HG03442 (cell line): ENCODE measurements at regions not wholly inside any gene's neighbourhood (a gene's known extent, or its start where the extent isn't known, plus 50 kb on each side); places are given as distances from the start of the nearest gene placed in this dataset.
"Not testable (repeated sequence)": the region's sequence is repeated elsewhere in the genome, so short reads cannot be mapped to it uniquely, and the experiment has no call there.

ENCODE experiments used
- ATAC-seq: cut with Tn5 transposase; IDR thresholded peaks from one replicate; pipeline ENCODE4 v1.9.1; 2021; ENCODE audit warnings: mild to moderate bottlenecking, moderate library complexity; ENCODE audit not compliant: unreplicated experiment

- no peak for ATAC-seq
These were observed 52.2 kb downstream of the CALML3 start for GRCh38 chr10:5576780-5577624.

- ATAC-seq = not testable (repeated sequence)
These were observed 55.3 kb downstream of the CALML3 start for GRCh38 chr10:5580038-5580428.

DNA sequence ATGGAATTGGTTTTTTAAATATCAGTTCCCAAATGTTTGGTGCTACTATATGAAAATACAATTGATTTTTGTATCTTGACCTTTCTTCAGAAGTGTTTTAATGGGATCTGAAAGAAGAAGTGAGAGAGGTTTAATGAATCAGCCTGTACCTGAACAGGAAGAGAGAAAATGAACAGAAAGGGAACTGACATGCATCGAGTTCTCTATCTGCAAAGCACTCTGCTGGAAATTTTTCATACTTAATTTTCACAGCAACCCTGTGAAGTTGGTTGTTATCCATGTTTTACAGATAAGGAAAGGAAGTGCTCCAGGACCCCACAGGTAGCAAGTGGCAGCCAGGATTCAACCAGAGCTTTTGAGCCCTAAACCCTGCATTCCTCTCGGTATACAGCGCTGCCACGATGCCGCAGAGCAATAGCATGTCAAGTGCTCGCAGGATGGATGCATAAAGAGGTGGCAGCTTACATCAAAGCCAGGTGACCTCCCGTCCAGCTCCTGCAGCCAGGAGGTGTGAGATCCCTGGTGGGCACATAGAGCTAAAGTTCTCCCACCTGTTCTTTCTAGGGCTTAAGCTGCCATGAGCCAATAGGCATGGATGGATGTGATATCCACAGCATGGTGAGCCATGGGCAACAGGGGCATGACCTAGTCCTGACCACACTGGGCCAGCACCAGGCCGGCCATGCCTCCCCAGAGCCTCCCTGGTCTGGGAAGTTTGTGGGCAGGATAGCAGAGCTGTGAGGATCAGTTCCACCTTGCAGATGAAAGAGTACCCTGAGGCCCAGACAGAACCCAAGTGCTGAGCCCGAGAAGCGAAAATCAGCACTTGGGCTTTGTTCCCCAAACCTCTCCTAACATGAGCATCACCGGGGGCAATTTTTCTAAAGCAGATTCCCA is 57.2 kb downstream of the CALML3 start:
- peak; percentile 40 for ATAC-seq

GRCh38 chr10:5582736-5583135 is 58.0 kb downstream of the CALML3 start:
- ATAC-seq = no peak

DNA sequence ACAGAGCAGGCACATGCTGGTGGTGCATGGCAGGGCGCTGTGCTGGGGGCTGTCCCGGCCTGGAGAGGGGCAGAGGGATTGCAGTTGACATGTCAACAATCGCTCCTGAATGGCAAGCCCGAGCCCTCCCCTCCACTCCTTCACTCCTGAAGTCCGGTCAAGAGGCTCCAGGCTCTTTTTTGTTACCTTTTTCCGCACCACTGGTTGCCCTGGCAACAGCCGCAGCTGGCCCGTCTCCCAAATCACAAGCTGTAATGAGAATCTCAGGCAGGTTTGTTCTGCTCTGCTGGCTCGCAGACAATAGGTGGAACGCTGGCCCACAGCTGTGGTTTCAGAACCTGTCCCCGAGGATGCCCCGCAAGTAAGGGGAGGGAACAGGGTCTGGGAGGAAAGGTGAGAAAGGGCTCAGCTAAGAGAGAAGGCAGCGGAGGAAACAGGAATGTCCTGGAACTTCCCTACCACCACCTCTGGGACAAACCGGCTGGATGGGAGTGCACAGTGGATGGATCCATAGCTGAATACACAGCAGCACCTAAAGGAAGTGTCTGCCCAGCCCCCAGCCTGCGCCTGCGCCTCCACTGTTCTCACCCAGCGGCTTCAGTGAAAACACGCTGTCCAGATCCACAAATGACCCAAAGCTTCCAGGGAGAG is 58.9 kb downstream of the CALML3 start:
- ATAC-seq = peak; percentile 38

- ATAC-seq = peak; percentile 73
These were observed 60.2 kb downstream of the CALML3 start for GRCh38 chr10:5584895-5585516.

- no peak for ATAC-seq
These were observed 60.9 kb downstream of the CALML3 start for GRCh38 chr10:5585517-5586206.

GRCh38 chr10:5587151-5588079 is 62.7 kb downstream of the CALML3 start:
- no peak for ATAC-seq

DNA sequence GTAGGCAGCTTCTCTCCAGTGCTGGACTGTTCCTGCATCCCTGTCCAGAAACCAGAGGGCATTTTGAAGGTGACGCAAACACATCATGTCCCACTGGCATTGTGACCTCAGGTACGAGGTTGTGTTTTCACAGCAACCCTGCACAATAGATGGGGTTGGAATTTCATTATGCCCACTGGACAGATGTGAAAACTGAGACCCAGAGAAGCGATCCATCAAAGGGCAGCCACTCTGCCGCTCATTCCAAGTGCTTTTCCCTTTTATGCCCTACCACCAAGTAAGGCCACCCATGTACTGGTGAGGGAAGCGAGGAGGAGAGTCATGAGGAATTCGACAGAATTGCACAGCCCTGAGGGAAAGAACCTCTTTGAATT is 63.3 kb downstream of the CALML3 start:
- ATAC-seq = no peak

- ATAC-seq = no peak
These were observed 63.8 kb downstream of the CALML3 start for GRCh38 chr10:5588603-5589002.
